COLO668 (cell line): ENCODE measurements at regions not wholly inside any gene's neighbourhood (a gene's known extent, or its start where the extent isn't known, plus 50 kb on each side); places are given as distances from the start of the nearest gene placed in this dataset.
"Not testable (repeated sequence)": the region's sequence is repeated elsewhere in the genome, so short reads cannot be mapped to it uniquely, and the experiment has no call there.

Experiments used
- DNase-seq: peaks from one replicate; lab custom pipeline; 2025; ENCODE audit not compliant: unreplicated experiment; lab: John Stamatoyannopoulos, UW

- DNase-seq = no peak
Measured at GRCh38 chr3:31179768-31180167, 285.3 kb upstream of the GADL1 start.

- no peak for DNase-seq
Measured at GRCh38 chr3:31180274-31180673, 285.8 kb upstream of the GADL1 start.

- DNase-seq = no peak
Measured at GRCh38 chr3:31181661-31182060, 287.2 kb upstream of the GADL1 start.

- no peak for DNase-seq
Measured at GRCh38 chr3:31182661-31183060, 288.2 kb upstream of the GADL1 start.

- no peak for DNase-seq
Measured at GRCh38 chr3:31184261-31185061, 290.0 kb upstream of the GADL1 start.

GRCh38 chr3:31185062-31185357, 290.5 kb upstream of the GADL1 start:
- no peak for DNase-seq

GRCh38 chr3:31186041-31186440, 291.6 kb upstream of the GADL1 start:
- no peak for DNase-seq

- DNase-seq = no peak
Measured at GRCh38 chr3:31187380-31187779, 292.9 kb upstream of the GADL1 start.

- DNase-seq = no peak
Measured at GRCh38 chr3:31188112-31188511, 293.7 kb upstream of the GADL1 start.

- no peak for DNase-seq
Measured at GRCh38 chr3:31189330-31189729, 294.9 kb upstream of the GADL1 start.

- DNase-seq = no peak
Measured at GRCh38 chr3:31189971-31190370, 295.5 kb upstream of the GADL1 start.

- no peak for DNase-seq
Measured at GRCh38 chr3:31191354-31191753, 296.9 kb upstream of the GADL1 start.

- no peak for DNase-seq
Measured at GRCh38 chr3:31193429-31193828, 299.0 kb upstream of the GADL1 start.

GRCh38 chr3:31193871-31194270, 299.4 kb upstream of the GADL1 start:
- DNase-seq = no peak

- no peak for DNase-seq
Measured at GRCh38 chr3:31196261-31196660, 301.8 kb upstream of the GADL1 start.

GRCh38 chr3:31196881-31197364, 302.5 kb upstream of the GADL1 start:
- no peak for DNase-seq

- DNase-seq = no peak
Measured at GRCh38 chr3:31197941-31198340, 303.5 kb upstream of the GADL1 start.

GRCh38 chr3:31198890-31199289, 304.4 kb upstream of the GADL1 start:
- no peak for DNase-seq

- no peak for DNase-seq
Measured at GRCh38 chr3:31203960-31204795, 309.7 kb upstream of the GADL1 start.

GRCh38 chr3:31204796-31205056, 310.3 kb upstream of the GADL1 start:
- not testable (repeated sequence) for DNase-seq

GRCh38 chr3:31210068-31210645, 315.7 kb upstream of the GADL1 start:
- DNase-seq = no peak

GRCh38 chr3:31213869-31214486, 318.7 kb upstream of the STT3B start:
- DNase-seq = no peak
